Liver (tissue), 8 donors: ENCODE measurements at regions not wholly inside any gene's neighbourhood (a gene's known extent, or its start where the extent isn't known, plus 50 kb on each side); places are given as distances from the start of the nearest gene placed in this dataset.

Experiments
- DNase-seq: peaks from one replicate; pipeline ENCODE4 v3.0.0-alpha.2; 2017; ENCODE audit warnings: low spot score
- H3K27ac ChIP-seq, 2 donors: one replicate each; pipeline ENCODE4 v1.7.0; 2013; ENCODE audit warnings: inconsistent platforms in 2 of 2, low read length in 2 of 2, control low read depth in 1 of 2, low read depth in 1 of 2, mild to moderate bottlenecking in 1 of 2
- H3K27me3 ChIP-seq, 4 donors: one replicate each; pipeline versions ENCODE4 v1.6.1 to v1.7.0; 2013; ENCODE audit warnings: low read length in 3 of 4, inconsistent platforms in 1 of 4, mild to moderate bottlenecking in 1 of 4, moderate library complexity in 1 of 4; ENCODE audit not compliant: control insufficient read depth in 4 of 4, insufficient read depth in 4 of 4
- H3K36me3 ChIP-seq, 4 donors: one replicate each; pipeline versions ENCODE4 v1.6.1 to v1.7.0; 2013; ENCODE audit warnings: low read length in 3 of 4, mild to moderate bottlenecking in 3 of 4, low read depth in 1 of 4, moderate library complexity in 1 of 4; ENCODE audit not compliant: control insufficient read depth in 4 of 4, insufficient read depth in 3 of 4
- H3K4me1 ChIP-seq, 4 donors: one replicate each; pipeline versions ENCODE4 v1.6.1 to v1.7.0; 2013; ENCODE audit warnings: low read length in 3 of 4, mild to moderate bottlenecking in 3 of 4, moderate library complexity in 1 of 4; ENCODE audit not compliant: control insufficient read depth in 4 of 4, insufficient read depth in 4 of 4
- H3K4me3 ChIP-seq, 3 donors: one replicate each; pipeline versions ENCODE4 v1.6.1 to v1.7.0; 2013; ENCODE audit warnings: low read length in 3 of 3, control low read depth in 1 of 3, low read depth in 1 of 3, mild to moderate bottlenecking in 1 of 3
- H3K9ac ChIP-seq, 2 donors: one replicate each; pipeline ENCODE4 v1.7.0; 2013; ENCODE audit warnings: low read length in 2 of 2, mild to moderate bottlenecking in 2 of 2, moderate library complexity in 2 of 2, control low read depth in 1 of 2, low read depth in 1 of 2
- H3K9me3 ChIP-seq, 4 donors: one replicate each; pipeline versions ENCODE4 v1.6.1 to v1.7.0; 2013; ENCODE audit warnings: low read length in 3 of 4; ENCODE audit not compliant: control insufficient read depth in 4 of 4
- EGR1 ChIP-seq, 2 donors: IDR thresholded peaks; 2 replicates each; pipeline ENCODE4 v1.6.1; 2016 to 2018; ENCODE audit warnings: antibody characterized with exemption in 2 of 2, low read depth in 2 of 2
- FOXA1 ChIP-seq: IDR thresholded peaks from 2 replicates; pipeline ENCODE4 v1.6.1; 2016; ENCODE audit warnings: antibody characterized with exemption
- FOXA2 ChIP-seq: IDR thresholded peaks from 2 replicates; pipeline ENCODE4 v1.6.1; 2016; ENCODE audit warnings: antibody characterized with exemption
- GABPA ChIP-seq, 2 donors: IDR thresholded peaks in 1 of 2; conservative IDR thresholded peaks in 1 of 2; 2 replicates each; pipeline ENCODE4 v1.6.1; 2016; ENCODE audit warnings: antibody characterized with exemption in 2 of 2, mild to moderate bottlenecking in 1 of 2, moderate library complexity in 1 of 2
- HNF4A ChIP-seq, 2 donors: conservative IDR thresholded peaks; 2 replicates each; pipeline ENCODE4 v1.6.1; 2016; ENCODE audit warnings: antibody characterized with exemption in 2 of 2, mild to moderate bottlenecking in 2 of 2
- HNF4G ChIP-seq: IDR thresholded peaks from 2 replicates; pipeline ENCODE4 v1.6.1; 2016; ENCODE audit warnings: antibody characterized with exemption
- JUND ChIP-seq, 2 donors: IDR thresholded peaks; 2 replicates each; pipeline ENCODE4 v1.6.1; 2016; ENCODE audit warnings: antibody characterized with exemption in 2 of 2
- MAX ChIP-seq: IDR thresholded peaks from 2 replicates; pipeline ENCODE4 v1.6.1; 2016; ENCODE audit warnings: antibody characterized with exemption
- NR2F2 ChIP-seq: IDR thresholded peaks from 2 replicates; pipeline ENCODE4 v1.6.1; 2016; ENCODE audit warnings: antibody characterized with exemption
- RAD21 ChIP-seq, 2 donors: IDR thresholded peaks; 2 replicates each; pipeline ENCODE4 v1.6.1; 2016; ENCODE audit warnings: antibody characterized with exemption in 2 of 2, mild to moderate bottlenecking in 2 of 2
- RXRA ChIP-seq, 2 donors: IDR thresholded peaks; 2 replicates each; pipeline ENCODE4 v1.6.1; 2017 to 2018; ENCODE audit warnings: antibody characterized with exemption in 2 of 2, mild to moderate bottlenecking in 1 of 2
- SP1 ChIP-seq: IDR thresholded peaks from 2 replicates; pipeline ENCODE4 v1.6.1; 2018; ENCODE audit warnings: antibody characterized with exemption, mild to moderate bottlenecking
- TAF1 ChIP-seq: conservative IDR thresholded peaks from 2 replicates; pipeline ENCODE4 v1.6.1; 2016; ENCODE audit warnings: antibody characterized with exemption, mild to moderate bottlenecking
- ZBTB33 ChIP-seq: IDR thresholded peaks from 2 replicates; pipeline ENCODE4 v1.6.1; 2016; ENCODE audit warnings: antibody characterized with exemption
- WGBS: extraction: QIAGEN DNeasy Blood & Tissue Kit; methylation state at CpG from one replicate; pipeline ENCODE4 v1.1.7; 2013; 5-methylcytosine and 5-hydroxymethylcytosine counted together
- TF ChIP-seq, protein P1 (sequence below): fragments of 150-350 bp; IDR thresholded peaks from 2 replicates; pipeline ENCODE4 v1.5.1; 2017; ENCODE audit warnings: improper control_type of control experiment, low read depth, low read length; ENCODE audit not compliant: missing input control
- TF ChIP-seq, protein P2 (sequence below): IDR thresholded peaks from 2 replicates; pipeline ENCODE4 v1.6.1; 2016; ENCODE audit warnings: antibody characterized with exemption, mild to moderate bottlenecking
- TF ChIP-seq, protein P3 (sequence below): IDR thresholded peaks from 2 replicates; pipeline ENCODE4 v1.6.1; 2016; ENCODE audit warnings: antibody characterized with exemption
- donor health status: healthy.
- donor health status: healthy.
- donor health status: healthy.
- donor health status: healthy.
- donor health status: healthy.

DNA sequence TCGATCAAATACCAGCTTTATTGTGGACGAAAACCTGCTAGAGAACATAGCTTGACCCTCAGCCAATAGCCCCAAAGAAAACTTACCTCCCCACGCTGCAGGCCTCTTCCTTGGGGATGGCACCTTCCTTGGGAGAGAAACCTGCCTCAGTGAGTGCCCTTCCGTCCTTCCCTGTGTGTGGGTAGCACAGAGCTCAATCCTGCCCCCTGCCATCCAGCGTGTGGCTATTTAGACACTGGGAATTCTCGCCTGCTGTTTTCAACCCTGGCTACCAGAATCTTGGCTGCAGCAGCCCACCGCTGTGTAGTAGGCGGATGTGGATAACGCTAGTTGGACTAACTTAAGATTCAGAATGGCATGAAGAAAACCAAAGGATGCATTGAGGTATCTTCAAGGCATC is 238.2 kb downstream of the TEX36 start:
- Histone ChIP-seq H3K27ac (no peak overlapping the region), H3K9ac (no peak overlapping the region), H3K4me1 (no peaks in the 10 kb centered on the region), H3K27me3 (peaks cover 0 to 3% (median 0%) of the 10 kb centered on the region in 4 donors), H3K36me3 (no peaks in the 10 kb centered on the region), H3K9me3 (no peaks in the 10 kb centered on the region), H3K4me3 (no peak overlapping the region)
- 73% methylated on average over 9 of the region's 9 CpGs for WGBS
- DNase-seq, result no peak
- no peak for TF ChIP-seq ZBTB33
- TF ChIP-seq RAD21 (IDR thresholded peaks at IDR 0.05), result no peak
- TF ChIP-seq, protein P1, sequence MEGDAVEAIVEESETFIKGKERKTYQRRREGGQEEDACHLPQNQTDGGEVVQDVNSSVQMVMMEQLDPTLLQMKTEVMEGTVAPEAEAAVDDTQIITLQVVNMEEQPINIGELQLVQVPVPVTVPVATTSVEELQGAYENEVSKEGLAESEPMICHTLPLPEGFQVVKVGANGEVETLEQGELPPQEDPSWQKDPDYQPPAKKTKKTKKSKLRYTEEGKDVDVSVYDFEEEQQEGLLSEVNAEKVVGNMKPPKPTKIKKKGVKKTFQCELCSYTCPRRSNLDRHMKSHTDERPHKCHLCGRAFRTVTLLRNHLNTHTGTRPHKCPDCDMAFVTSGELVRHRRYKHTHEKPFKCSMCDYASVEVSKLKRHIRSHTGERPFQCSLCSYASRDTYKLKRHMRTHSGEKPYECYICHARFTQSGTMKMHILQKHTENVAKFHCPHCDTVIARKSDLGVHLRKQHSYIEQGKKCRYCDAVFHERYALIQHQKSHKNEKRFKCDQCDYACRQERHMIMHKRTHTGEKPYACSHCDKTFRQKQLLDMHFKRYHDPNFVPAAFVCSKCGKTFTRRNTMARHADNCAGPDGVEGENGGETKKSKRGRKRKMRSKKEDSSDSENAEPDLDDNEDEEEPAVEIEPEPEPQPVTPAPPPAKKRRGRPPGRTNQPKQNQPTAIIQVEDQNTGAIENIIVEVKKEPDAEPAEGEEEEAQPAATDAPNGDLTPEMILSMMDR, result no peak
- no peak for TF ChIP-seq EGR1 (IDR thresholded peaks at IDR 0.05; ENCODE audit: low read depth in 2 of 2)
- no peak for TF ChIP-seq GABPA (IDR thresholded peaks at IDR 0.05 in 1 of 2, conservative IDR thresholded peaks at IDR 0.05 in 1 of 2)
- no peak for TF ChIP-seq RXRA (IDR thresholded peaks at IDR 0.05)
- TF ChIP-seq TAF1, result no peak
- no peak for TF ChIP-seq HNF4G
- TF ChIP-seq SP1, result no peak
- no peak for TF ChIP-seq NR2F2
- TF ChIP-seq, protein P2, sequence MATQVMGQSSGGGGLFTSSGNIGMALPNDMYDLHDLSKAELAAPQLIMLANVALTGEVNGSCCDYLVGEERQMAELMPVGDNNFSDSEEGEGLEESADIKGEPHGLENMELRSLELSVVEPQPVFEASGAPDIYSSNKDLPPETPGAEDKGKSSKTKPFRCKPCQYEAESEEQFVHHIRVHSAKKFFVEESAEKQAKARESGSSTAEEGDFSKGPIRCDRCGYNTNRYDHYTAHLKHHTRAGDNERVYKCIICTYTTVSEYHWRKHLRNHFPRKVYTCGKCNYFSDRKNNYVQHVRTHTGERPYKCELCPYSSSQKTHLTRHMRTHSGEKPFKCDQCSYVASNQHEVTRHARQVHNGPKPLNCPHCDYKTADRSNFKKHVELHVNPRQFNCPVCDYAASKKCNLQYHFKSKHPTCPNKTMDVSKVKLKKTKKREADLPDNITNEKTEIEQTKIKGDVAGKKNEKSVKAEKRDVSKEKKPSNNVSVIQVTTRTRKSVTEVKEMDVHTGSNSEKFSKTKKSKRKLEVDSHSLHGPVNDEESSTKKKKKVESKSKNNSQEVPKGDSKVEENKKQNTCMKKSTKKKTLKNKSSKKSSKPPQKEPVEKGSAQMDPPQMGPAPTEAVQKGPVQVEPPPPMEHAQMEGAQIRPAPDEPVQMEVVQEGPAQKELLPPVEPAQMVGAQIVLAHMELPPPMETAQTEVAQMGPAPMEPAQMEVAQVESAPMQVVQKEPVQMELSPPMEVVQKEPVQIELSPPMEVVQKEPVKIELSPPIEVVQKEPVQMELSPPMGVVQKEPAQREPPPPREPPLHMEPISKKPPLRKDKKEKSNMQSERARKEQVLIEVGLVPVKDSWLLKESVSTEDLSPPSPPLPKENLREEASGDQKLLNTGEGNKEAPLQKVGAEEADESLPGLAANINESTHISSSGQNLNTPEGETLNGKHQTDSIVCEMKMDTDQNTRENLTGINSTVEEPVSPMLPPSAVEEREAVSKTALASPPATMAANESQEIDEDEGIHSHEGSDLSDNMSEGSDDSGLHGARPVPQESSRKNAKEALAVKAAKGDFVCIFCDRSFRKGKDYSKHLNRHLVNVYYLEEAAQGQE, result no peak
- TF ChIP-seq, protein P3, sequence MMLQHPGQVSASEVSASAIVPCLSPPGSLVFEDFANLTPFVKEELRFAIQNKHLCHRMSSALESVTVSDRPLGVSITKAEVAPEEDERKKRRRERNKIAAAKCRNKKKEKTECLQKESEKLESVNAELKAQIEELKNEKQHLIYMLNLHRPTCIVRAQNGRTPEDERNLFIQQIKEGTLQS, result no peak

- DNase-seq, result no peak
- H3K27ac ChIP-seq, result no peak overlapping the region
- H3K4me3 ChIP-seq, result no peak overlapping the region
- 87% methylated on average over 13 of the region's 13 CpGs for WGBS
- H3K27me3 ChIP-seq, result peaks cover 0 to 3% (median under 1%) of the 10 kb centered on the region in 4 donors
- no peak overlapping the region for H3K9ac ChIP-seq
- H3K36me3 ChIP-seq, result no peaks in the 10 kb centered on the region
- H3K9me3 ChIP-seq, result no peaks in the 10 kb centered on the region
- H3K4me1 ChIP-seq, result no peaks in the 10 kb centered on the region
- TF ChIP-seq FOXA1, result no peak
- no peak for TF ChIP-seq FOXA2
- TF ChIP-seq MAX, result no peak
- no peak for TF ChIP-seq HNF4G
- no peak for TF ChIP-seq HNF4A (conservative IDR thresholded peaks at IDR 0.05)
- TF ChIP-seq, protein P3, result no peak
- TF ChIP-seq JUND (IDR thresholded peaks at IDR 0.05), result no peak
- TF ChIP-seq, protein P1, result no peak
- no peak for TF ChIP-seq RAD21 (IDR thresholded peaks at IDR 0.05)
- no peak for TF ChIP-seq ZBTB33
- TF ChIP-seq TAF1, result no peak
- no peak for TF ChIP-seq SP1
- no peak for TF ChIP-seq EGR1 (IDR thresholded peaks at IDR 0.05; ENCODE audit: low read depth in 2 of 2)
- no peak for TF ChIP-seq GABPA (IDR thresholded peaks at IDR 0.05 in 1 of 2, conservative IDR thresholded peaks at IDR 0.05 in 1 of 2)
- TF ChIP-seq NR2F2, result no peak
- TF ChIP-seq RXRA (IDR thresholded peaks at IDR 0.05), result no peak
These were observed 240.0 kb downstream of the TEX36 start for GRCh38 chr10:125442856-125443540.
